Loucy (cell line): ENCODE measurements at regions not wholly inside any gene's neighbourhood (a gene's known extent, or its start where the extent isn't known, plus 50 kb on each side); places are given as distances from the start of the nearest gene placed in this dataset.
"Not testable (repeated sequence)": the region's sequence is repeated elsewhere in the genome, so short reads cannot be mapped to it uniquely, and the experiment has no call there.

Experiments
- H2AFZ ChIP-seq: fragments of 200-600 bp; sonication (generic); 2 replicates; pipeline ENCODE4 v1.6.0; 2016; ENCODE audit warnings: antibody characterized with exemption, mild to moderate bottlenecking, low read length, moderate library complexity
- H3F3A ChIP-seq: fragments of 200-600 bp; 2 replicates; pipeline ENCODE4 v1.6.0; 2016; ENCODE audit warnings: antibody characterized with exemption, low read depth, mild to moderate bottlenecking
- H3K27me3 ChIP-seq: fragments of 200-600 bp; sonication (generic); 2 replicates; pipeline ENCODE4 v1.6.1; 2014; ENCODE audit warnings: low read length, mild to moderate bottlenecking; ENCODE audit not compliant: insufficient read depth, poor library complexity, severe bottlenecking
- H3K36me3 ChIP-seq: fragments of 200-600 bp; sonication (generic); 2 replicates; pipeline ENCODE4 v1.6.1; 2016; ENCODE audit warnings: low read length; ENCODE audit not compliant: insufficient read depth
- H3K4me1 ChIP-seq: fragments of 200-600 bp; sonication (generic); 2 replicates; pipeline ENCODE4 v1.5.1; 2014; ENCODE audit warnings: low read length, mild to moderate bottlenecking; ENCODE audit not compliant: insufficient read depth, poor library complexity, severe bottlenecking
- H3K4me2 ChIP-seq: fragments of 200-600 bp; sonication (generic); 2 replicates; pipeline ENCODE4 v1.6.0; 2014; ENCODE audit warnings: antibody characterized with exemption, low read length, low read depth, mild to moderate bottlenecking; ENCODE audit not compliant: poor library complexity, severe bottlenecking
- H3K4me3 ChIP-seq: fragments of 200-600 bp; sonication (generic); 2 replicates; pipeline ENCODE4 v1.5.1; 2014; ENCODE audit warnings: low read length, mild to moderate bottlenecking, mixed read lengths; ENCODE audit not compliant: poor library complexity, severe bottlenecking
- H3K79me2 ChIP-seq: fragments of 200-600 bp; sonication (generic); 2 replicates; pipeline ENCODE4 v1.6.1; 2014; ENCODE audit warnings: low read length; ENCODE audit not compliant: insufficient read depth
- H3K9ac ChIP-seq: fragments of 200-600 bp; sonication (generic); 2 replicates; pipeline ENCODE4 v1.6.0; 2014; ENCODE audit warnings: mild to moderate bottlenecking, low read depth, low read length, moderate library complexity; ENCODE audit not compliant: poor library complexity, severe bottlenecking
- H3K9me2 ChIP-seq: fragments of 200-600 bp; sonication (generic); replicated peaks from 2 replicates; pipeline ENCODE4 v1.6.1; 2016; ENCODE audit warnings: low read depth, low read length, mixed read lengths
- H3K9me3 ChIP-seq: fragments of 200-600 bp; sonication (generic); 2 replicates; pipeline ENCODE4 v1.6.1; 2014; ENCODE audit warnings: mild to moderate bottlenecking, antibody characterized with exemption, low read length, low read depth; ENCODE audit not compliant: insufficient read depth
- H4K20me1 ChIP-seq: fragments of 200-600 bp; sonication (generic); 2 replicates; pipeline ENCODE4 v1.6.0; 2014; ENCODE audit warnings: antibody characterized with exemption, low read length, mild to moderate bottlenecking; ENCODE audit not compliant: insufficient read depth, poor library complexity, severe bottlenecking
- CTCF ChIP-seq: fragments of 200-600 bp; sonication (generic); conservative IDR thresholded peaks from 2 replicates; pipeline ENCODE4 v1.5.1; 2014; ENCODE audit warnings: mild to moderate bottlenecking, antibody characterized with exemption, low read length
- EZH2phosphoT487 ChIP-seq: fragments of 200-600 bp; IDR thresholded peaks from 2 replicates; pipeline ENCODE4 v1.6.1; 2018; ENCODE audit warnings: antibody characterized with exemption, mild to moderate bottlenecking, moderate library complexity, borderline replicate concordance

- Histone ChIP-seq H3K9me3 (no peaks in the 10 kb centered on the region), H3K79me2 (no peaks in the 10 kb centered on the region), H4K20me1 (no peaks in the 10 kb centered on the region), H3K9ac (no peak overlapping the region), H3K4me3 (no peak overlapping the region), H3K4me1 (no peaks in the 10 kb centered on the region), H3K4me2 (no peak overlapping the region), H2AFZ (no peak overlapping the region), H3F3A (no peaks in the 10 kb centered on the region), H3K9me2 (no peaks in the 10 kb centered on the region), H3K27me3 (no peaks in the 10 kb centered on the region), H3K36me3 (no peaks in the 10 kb centered on the region)
- TF ChIP-seq EZH2phosphoT487 (no peak), CTCF (no peak)
Observed at GRCh38 chr1:111054656-111055055, 85.2 kb downstream of the DRAM2 start.

- Histone ChIP-seq H3K4me3 (no peak overlapping the region), H3K9me2 (no peaks in the 10 kb centered on the region), H3K4me2 (no peak overlapping the region), H3K4me1 (no peaks in the 10 kb centered on the region), H3K79me2 (no peaks in the 10 kb centered on the region), H3K9me3 (no peaks in the 10 kb centered on the region), H2AFZ (no peak overlapping the region), H3K9ac (no peak overlapping the region), H4K20me1 (no peaks in the 10 kb centered on the region), H3F3A (no peaks in the 10 kb centered on the region), H3K36me3 (no peaks in the 10 kb centered on the region), H3K27me3 (no peaks in the 10 kb centered on the region)
- no peak for TF ChIP-seq CTCF
- TF ChIP-seq EZH2phosphoT487, result no peak
Observed at GRCh38 chr1:111052246-111052645, 87.6 kb downstream of the DRAM2 start.

GRCh38 chr1:111048253-111048652 lies 84.5 kb upstream of the LRIF1 start:
- not testable (repeated sequence) for H3K9ac ChIP-seq, H3K79me2 ChIP-seq, H3K4me1 ChIP-seq, H3K9me2 ChIP-seq, H4K20me1 ChIP-seq, H3K9me3 ChIP-seq, H3K4me2 ChIP-seq, H3F3A ChIP-seq, H2AFZ ChIP-seq, H3K4me3 ChIP-seq, H3K27me3 ChIP-seq, H3K36me3 ChIP-seq

- H3K79me2 ChIP-seq, result no peaks in the 10 kb centered on the region
- TF ChIP-seq CTCF (no peak), EZH2phosphoT487 (no peak)
Observed at GRCh38 chr1:111045033-111045722, 81.5 kb upstream of the LRIF1 start.

More at GRCh38 chr1:111045033-111045722, 81.5 kb upstream of the LRIF1 start:
- no peaks in the 10 kb centered on the region for H3K36me3 ChIP-seq
- H3K4me1 ChIP-seq, result no peaks in the 10 kb centered on the region
- H3K27me3 ChIP-seq, result no peaks in the 10 kb centered on the region
- H3K9me3 ChIP-seq, result no peaks in the 10 kb centered on the region
- no peaks in the 10 kb centered on the region for H4K20me1 ChIP-seq
- H3K4me3 ChIP-seq, result no peak overlapping the region
- H2AFZ ChIP-seq, result no peak overlapping the region
- no peak overlapping the region for H3K9ac ChIP-seq
- no peak overlapping the region for H3K4me2 ChIP-seq
- H3F3A ChIP-seq, result no peaks in the 10 kb centered on the region
- no peaks in the 10 kb centered on the region for H3K9me2 ChIP-seq
